Stimulated activated CD8-positive, alpha-beta memory T cell treated with anti-CD3 and anti-CD28 coated beads, Interleukin-15, amount 100 ng/mL, for 48 hours (primary cell): ENCODE measurements at regions not wholly inside any gene's neighbourhood (a gene's known extent, or its start where the extent isn't known, plus 50 kb on each side); places are given as distances from the start of the nearest gene placed in this dataset.
"Not testable (repeated sequence)": the region's sequence is repeated elsewhere in the genome, so short reads cannot be mapped to it uniquely, and the experiment has no call there.

ENCODE experiments used
- DNase-seq, 2 donors: peaks; one replicate each; pipeline ENCODE4 v3.0.0-alpha.2; 2020; ENCODE audit warnings: low read depth in 2 of 2

- no peak for DNase-seq
Observed at GRCh38 chr5:136740228-136740627, 374.9 kb upstream of the TRPC7 start.

- not testable (repeated sequence) for DNase-seq
Observed at GRCh38 chr5:136739271-136739670, 373.9 kb upstream of the TRPC7 start.

GRCh38 chr5:136738829-136739228 lies 373.5 kb upstream of the TRPC7 start:
- no peak for DNase-seq

- no peak for DNase-seq
Observed at GRCh38 chr5:136736021-136736420, 370.7 kb upstream of the TRPC7 start.

- not testable (repeated sequence) for DNase-seq
Observed at GRCh38 chr5:136735611-136736010, 370.3 kb upstream of the TRPC7 start.

- DNase-seq = no peak
Observed at GRCh38 chr5:136734628-136735027, 369.3 kb upstream of the TRPC7 start.

GRCh38 chr5:136732751-136733150 lies 367.4 kb upstream of the TRPC7 start:
- DNase-seq = no peak

- no peak for DNase-seq
Observed at GRCh38 chr5:136731241-136731900, 366.0 kb upstream of the TRPC7 start.

- DNase-seq = no peak
Observed at GRCh38 chr5:136730426-136730825, 365.1 kb upstream of the TRPC7 start.

- DNase-seq = no peak
Observed at GRCh38 chr5:136729901-136730355, 364.6 kb upstream of the TRPC7 start.

- no peak for DNase-seq
Observed at GRCh38 chr5:136726506-136726905, 361.2 kb upstream of the TRPC7 start.

GRCh38 chr5:136724161-136724560 lies 358.8 kb upstream of the TRPC7 start:
- no peak for DNase-seq

GRCh38 chr5:136722581-136722980 lies 357.2 kb upstream of the TRPC7 start:
- DNase-seq = no peak

- no peak for DNase-seq
Observed at GRCh38 chr5:136722086-136722485, 356.7 kb upstream of the TRPC7 start.

- no peak for DNase-seq
Observed at GRCh38 chr5:136720674-136721073, 355.3 kb upstream of the TRPC7 start.

- DNase-seq = no peak
Observed at GRCh38 chr5:136717917-136718316, 352.6 kb upstream of the TRPC7 start.

GRCh38 chr5:136714286-136714685 lies 348.9 kb upstream of the TRPC7 start:
- no peak for DNase-seq

- no peak for DNase-seq
Observed at GRCh38 chr5:136712628-136713027, 347.3 kb upstream of the TRPC7 start.

GRCh38 chr5:136710834-136711233 lies 345.5 kb upstream of the TRPC7 start:
- DNase-seq = no peak

- no peak for DNase-seq
Observed at GRCh38 chr5:136703706-136704105, 338.4 kb upstream of the TRPC7 start.

GRCh38 chr5:136703036-136703435 lies 337.7 kb upstream of the TRPC7 start:
- no peak for DNase-seq

GRCh38 chr5:136701191-136701590 lies 335.8 kb upstream of the TRPC7 start:
- DNase-seq = no peak

- no peak for DNase-seq
Observed at GRCh38 chr5:136699651-136700050, 334.3 kb upstream of the TRPC7 start.

- DNase-seq = no peak
Observed at GRCh38 chr5:136698970-136699369, 333.6 kb upstream of the TRPC7 start.
